IMR-90 (cell line): ENCODE measurements at regions not wholly inside any gene's neighbourhood (a gene's known extent, or its start where the extent isn't known, plus 50 kb on each side); places are given as distances from the start of the nearest gene placed in this dataset.

ENCODE experiments used
- BHLHE40 ChIP-seq: fragments of 150-350 bp; IDR thresholded peaks from 2 replicates; pipeline ENCODE4 v1.6.1; 2016; ENCODE audit warnings: mild to moderate bottlenecking, low read depth, low read length
- CEBPB ChIP-seq: IDR thresholded peaks from 2 replicates; pipeline ENCODE4 v1.6.1; 2012; ENCODE audit warnings: low read depth, low read length, improper control_type of control experiment
- NFE2L2 ChIP-seq: fragments of 150-350 bp; IDR thresholded peaks from 2 replicates; pipeline ENCODE4 v1.6.1; 2016; ENCODE audit warnings: low read depth, mild to moderate bottlenecking, low read length
- TF ChIP-seq, protein P1 (sequence below): conservative IDR thresholded peaks from 2 replicates; pipeline ENCODE4 v1.5.1; 2012; ENCODE audit warnings: mild to moderate bottlenecking, low read depth, low read length, improper control_type of control experiment

DNA sequence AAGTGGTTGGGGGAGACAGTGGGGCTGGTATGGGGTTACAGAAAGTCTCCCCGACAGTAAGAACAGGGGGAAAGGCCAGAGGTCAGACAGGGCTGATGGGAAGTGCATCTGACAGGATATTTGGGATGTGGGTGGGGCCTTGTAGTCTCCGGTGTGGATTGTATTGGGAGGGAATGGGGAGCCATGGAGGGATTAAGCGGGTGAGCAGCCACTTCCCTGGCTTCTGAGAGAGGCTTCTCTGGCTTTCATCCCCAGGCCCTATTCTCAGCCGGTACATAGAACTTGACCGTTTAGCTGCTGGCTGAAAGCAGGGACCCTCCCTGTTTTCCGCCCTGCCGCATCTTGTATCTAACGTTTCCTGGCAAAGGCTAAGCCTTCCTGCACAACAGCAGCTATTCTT lies 222.0 kb upstream of the LHX5 start:
- TF ChIP-seq, protein P1, sequence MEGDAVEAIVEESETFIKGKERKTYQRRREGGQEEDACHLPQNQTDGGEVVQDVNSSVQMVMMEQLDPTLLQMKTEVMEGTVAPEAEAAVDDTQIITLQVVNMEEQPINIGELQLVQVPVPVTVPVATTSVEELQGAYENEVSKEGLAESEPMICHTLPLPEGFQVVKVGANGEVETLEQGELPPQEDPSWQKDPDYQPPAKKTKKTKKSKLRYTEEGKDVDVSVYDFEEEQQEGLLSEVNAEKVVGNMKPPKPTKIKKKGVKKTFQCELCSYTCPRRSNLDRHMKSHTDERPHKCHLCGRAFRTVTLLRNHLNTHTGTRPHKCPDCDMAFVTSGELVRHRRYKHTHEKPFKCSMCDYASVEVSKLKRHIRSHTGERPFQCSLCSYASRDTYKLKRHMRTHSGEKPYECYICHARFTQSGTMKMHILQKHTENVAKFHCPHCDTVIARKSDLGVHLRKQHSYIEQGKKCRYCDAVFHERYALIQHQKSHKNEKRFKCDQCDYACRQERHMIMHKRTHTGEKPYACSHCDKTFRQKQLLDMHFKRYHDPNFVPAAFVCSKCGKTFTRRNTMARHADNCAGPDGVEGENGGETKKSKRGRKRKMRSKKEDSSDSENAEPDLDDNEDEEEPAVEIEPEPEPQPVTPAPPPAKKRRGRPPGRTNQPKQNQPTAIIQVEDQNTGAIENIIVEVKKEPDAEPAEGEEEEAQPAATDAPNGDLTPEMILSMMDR: no peak
- TF ChIP-seq BHLHE40 (no peak), CEBPB (no peak), NFE2L2 (no peak)
